Sigmoid colon (tissue), 4 donors: ENCODE measurements at regions not wholly inside any gene's neighbourhood (a gene's known extent, or its start where the extent isn't known, plus 50 kb on each side); places are given as distances from the start of the nearest gene placed in this dataset.

ENCODE experiments used
- POLR2AphosphoS5 ChIP-seq, 4 donors: sonication (generic); formaldehyde crosslinking; IDR thresholded peaks; one replicate each; pipeline ENCODE4 v1.6.1; 2017; ENCODE audit warnings: antibody characterized with exemption in 4 of 4
- TF ChIP-seq, protein P1 (sequence below), 4 experiments: fragments of 450-650 bp in 3 of 4; fragments of 200-600 bp in 1 of 4; IDR thresholded peaks; one replicate each; pipeline ENCODE4 v1.5.1; 2016 to 2019; ENCODE audit warnings: antibody characterized with exemption in 4 of 4, mild to moderate bottlenecking in 3 of 4, moderate library complexity in 2 of 4

DNA sequence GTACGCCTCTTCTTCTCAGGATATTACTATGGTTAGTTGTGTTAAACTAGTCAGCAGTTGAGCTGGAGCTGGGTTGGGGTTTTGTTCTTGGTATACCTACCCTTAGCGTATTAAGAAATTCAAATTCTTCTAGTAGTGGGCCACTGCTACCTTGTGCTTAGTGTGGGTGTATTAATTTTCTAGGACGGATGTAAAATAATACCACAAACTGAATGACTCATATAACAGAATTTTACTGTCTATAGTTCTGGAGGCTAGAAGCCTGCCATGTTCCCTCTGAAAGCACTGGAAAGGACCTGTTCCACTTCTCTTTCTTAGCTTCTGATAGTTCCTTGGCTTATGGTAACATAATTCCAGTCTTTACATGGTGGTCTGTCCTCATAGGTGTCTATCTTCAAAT, 1274.7 kb downstream of the ADGRL3 start:
- TF ChIP-seq POLR2AphosphoS5 (IDR thresholded peaks at IDR 0.05): no peak
- TF ChIP-seq, protein P1, sequence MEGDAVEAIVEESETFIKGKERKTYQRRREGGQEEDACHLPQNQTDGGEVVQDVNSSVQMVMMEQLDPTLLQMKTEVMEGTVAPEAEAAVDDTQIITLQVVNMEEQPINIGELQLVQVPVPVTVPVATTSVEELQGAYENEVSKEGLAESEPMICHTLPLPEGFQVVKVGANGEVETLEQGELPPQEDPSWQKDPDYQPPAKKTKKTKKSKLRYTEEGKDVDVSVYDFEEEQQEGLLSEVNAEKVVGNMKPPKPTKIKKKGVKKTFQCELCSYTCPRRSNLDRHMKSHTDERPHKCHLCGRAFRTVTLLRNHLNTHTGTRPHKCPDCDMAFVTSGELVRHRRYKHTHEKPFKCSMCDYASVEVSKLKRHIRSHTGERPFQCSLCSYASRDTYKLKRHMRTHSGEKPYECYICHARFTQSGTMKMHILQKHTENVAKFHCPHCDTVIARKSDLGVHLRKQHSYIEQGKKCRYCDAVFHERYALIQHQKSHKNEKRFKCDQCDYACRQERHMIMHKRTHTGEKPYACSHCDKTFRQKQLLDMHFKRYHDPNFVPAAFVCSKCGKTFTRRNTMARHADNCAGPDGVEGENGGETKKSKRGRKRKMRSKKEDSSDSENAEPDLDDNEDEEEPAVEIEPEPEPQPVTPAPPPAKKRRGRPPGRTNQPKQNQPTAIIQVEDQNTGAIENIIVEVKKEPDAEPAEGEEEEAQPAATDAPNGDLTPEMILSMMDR (IDR thresholded peaks at IDR 0.05): no peak
